GM18505 (cell line): ENCODE measurements at regions not wholly inside any gene's neighbourhood (a gene's known extent, or its start where the extent isn't known, plus 50 kb on each side); places are given as distances from the start of the nearest gene placed in this dataset.
"Not testable (repeated sequence)": the region's sequence is repeated elsewhere in the genome, so short reads cannot be mapped to it uniquely, and the experiment has no call there.

Experiments
- ATAC-seq: cut with Tn5 transposase; IDR thresholded peaks from one replicate; pipeline ENCODE4 v1.9.1; 2021; ENCODE audit not compliant: unreplicated experiment
- POLR2A ChIP-seq: IDR thresholded peaks from 4 replicates; pipeline ENCODE4 v1.6.1; 2011; ENCODE audit warnings: borderline replicate concordance; ENCODE audit not compliant: insufficient read depth, insufficient read length; ENCODE audit errors: extremely low read depth

- TF ChIP-seq POLR2A = peak; percentile 76
- peak; percentile 86 for ATAC-seq
Measured at GRCh38 chr17:30731210-30732132, 93.0 kb downstream of the CRLF3 start.

- ATAC-seq = not testable (repeated sequence)
Measured at GRCh38 chr17:30730837-30731209, 93.7 kb downstream of the CRLF3 start.

DNA sequence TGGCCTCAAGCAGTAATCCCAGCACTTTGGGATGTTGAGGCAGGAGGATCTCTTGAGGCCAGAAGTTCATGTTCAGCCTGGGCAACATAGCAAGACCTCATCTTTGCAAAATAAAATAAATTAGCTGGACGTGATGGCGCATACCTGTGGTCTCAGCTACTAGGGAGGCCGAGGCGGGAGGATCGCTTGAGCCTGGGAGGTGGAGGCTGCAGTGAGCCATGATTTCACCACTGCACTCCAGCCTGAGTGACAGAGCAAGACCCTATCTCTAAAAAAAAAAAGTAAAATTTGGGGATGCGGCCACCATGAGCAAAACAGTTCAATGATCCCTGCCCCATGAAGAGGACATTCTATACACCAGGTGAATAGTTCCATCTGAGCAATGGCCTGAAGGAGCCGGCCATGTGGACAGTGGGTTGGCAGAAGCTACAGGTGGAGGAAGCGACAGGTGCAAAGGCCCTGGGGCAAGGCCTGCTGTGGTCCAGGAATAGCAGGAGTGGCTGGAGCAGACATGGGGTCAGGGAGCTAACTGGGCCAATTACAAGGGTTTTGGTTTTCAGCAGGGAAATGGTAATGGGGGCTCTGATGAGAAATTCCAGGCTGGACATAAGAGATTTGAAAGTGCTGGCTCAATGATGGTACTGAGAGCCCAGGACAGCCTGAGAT is 94.2 kb downstream of the CRLF3 start:
- not testable (repeated sequence) for ATAC-seq

DNA sequence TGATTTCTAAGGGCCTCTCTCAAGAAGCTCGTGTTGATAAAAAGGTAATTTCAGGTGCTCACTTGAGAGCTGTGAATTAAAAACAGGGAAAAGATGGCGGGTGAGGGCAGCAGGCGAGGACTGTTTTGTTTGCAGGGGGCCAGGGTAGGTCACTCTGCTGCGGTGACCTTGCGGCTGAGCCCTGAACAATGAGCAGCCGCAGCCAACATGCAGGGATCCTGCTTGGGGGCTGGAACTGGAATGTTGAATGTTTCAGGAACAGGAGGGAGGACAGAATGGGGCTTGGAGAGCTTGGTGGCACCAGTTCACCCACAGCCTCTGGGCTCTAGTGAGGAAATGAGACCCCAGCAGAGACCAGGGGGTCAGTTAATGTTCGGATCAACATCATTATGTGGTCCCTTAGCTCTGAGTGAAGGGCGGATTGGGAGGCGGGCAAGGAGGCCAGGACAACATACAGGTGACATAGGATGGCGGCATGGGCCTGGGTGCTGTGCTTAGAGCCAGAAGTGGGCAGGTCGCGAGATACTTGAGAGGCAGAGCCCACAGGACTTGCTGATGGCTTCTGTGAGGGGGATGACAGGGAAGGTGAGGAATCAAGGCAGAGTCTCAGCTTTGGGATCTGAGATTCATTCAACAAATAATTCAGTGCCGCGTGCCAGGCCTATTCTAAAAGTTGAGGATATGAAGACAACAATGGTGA is 94.9 kb downstream of the CRLF3 start:
- not testable (repeated sequence) for ATAC-seq

GRCh38 chr17:30727517-30727916 is 97.0 kb downstream of the CRLF3 start:
- not testable (repeated sequence) for ATAC-seq

DNA sequence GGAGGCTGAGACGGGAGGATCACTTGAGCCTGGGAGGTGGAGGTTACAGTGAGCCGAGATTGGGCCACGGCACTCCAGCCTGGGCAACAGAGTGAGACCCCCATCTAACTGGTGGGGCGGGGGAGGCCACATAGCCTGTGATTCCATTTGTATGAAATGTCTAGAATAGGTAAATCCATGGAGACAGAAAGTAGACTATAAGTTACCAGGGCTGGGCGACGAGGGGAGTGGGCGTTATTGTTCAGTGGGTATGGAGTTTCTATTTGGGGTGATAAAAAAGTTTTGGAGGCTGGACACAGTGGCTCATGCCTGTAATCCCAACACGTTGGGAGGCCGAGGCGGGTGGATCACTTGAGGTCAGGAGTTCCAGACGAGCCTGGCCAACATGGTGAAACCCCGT is 97.8 kb downstream of the CRLF3 start:
- ATAC-seq = not testable (repeated sequence)

- ATAC-seq = not testable (repeated sequence)
Measured at GRCh38 chr17:30726310-30726709, 98.2 kb downstream of the CRLF3 start.

DNA sequence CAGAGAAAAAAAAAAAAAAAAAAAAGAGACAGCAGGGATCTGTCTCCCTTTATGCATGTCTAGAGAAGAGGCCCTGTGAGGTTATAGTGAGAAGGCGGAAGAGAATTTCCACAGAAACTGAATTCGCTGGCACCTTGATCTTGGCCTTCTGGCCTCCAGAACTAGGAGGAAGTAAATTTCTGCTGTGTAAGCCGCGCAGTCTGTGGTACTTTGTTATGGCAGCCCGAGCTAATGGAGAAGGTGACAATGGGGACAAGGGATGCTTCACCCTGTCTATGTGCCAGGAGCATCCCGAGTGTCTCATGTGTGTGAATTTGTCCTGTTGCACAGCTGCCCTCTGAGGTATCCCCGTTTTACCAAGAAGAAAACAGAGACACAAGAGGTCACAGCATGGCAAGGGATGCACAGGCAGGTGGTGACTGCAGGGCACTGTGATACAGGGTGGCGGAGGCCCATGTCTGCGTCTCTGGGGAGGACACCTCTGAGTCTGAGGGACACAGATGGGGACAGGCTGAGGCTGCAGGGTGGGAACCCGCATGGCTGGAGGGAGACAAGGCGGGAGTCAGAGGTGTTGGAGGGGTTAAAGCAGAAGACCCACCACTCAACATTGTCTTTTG is 100.3 kb downstream of the CRLF3 start:
- ATAC-seq = not testable (repeated sequence)

DNA sequence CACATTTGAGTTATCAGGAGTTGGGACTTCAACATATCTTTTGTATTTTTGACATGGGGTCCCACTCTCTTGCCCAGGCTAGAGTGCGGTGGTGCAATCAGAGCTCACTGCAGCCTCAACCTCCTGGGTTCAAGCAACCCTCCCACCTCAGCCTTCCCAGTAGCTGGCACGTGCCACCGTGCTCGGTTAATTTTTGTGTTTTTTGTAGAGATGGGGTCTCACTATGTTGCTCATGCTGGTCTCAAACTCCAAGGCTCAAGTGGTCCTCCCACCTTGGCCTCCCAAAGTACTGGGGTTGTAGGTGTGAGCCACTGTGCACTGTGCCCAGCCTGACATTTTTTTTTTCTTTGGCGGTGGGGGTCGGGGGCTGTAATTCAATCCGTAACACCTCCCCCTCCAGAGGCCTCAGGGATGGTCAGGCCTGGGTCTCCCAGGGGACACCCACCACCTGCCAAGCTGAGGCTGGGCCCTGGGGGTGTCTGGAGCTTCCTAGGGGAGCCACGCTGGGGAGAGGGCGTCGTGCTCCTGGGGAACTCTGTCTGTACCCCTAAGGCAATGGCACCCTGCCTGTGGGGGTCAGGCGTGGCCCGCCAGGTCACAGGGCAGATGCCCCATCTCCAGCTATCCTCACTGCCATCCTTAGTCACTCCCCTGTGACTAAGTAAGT is 102.2 kb downstream of the CRLF3 start:
- not testable (repeated sequence) for ATAC-seq

DNA sequence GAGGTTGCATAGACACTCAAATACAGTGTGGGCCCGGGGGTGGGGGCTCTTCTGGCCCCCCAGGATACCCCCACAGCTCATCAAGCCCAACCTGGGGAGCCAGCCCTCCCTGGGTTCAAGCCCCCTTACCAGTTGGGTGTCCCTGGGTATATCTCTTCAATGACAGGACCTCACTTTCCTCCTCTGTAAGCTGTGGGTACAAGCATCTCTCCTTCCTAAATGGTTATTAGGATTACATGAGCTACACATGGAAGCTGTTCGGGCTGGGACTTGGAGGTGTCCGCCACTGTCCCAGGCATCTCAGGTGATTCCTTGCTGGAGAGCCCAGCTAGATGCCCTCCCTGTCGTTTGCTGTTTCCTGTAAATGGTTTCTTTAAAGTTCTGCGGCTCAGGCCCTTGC is 103.5 kb downstream of the CRLF3 start:
- ATAC-seq = not testable (repeated sequence)

- no peak for TF ChIP-seq POLR2A
- no peak for ATAC-seq
Measured at GRCh38 chr17:30720013-30720471, 104.5 kb downstream of the CRLF3 start.

- not testable (repeated sequence) for ATAC-seq
Measured at GRCh38 chr17:30719131-30719973, 105.1 kb downstream of the CRLF3 start.

DNA sequence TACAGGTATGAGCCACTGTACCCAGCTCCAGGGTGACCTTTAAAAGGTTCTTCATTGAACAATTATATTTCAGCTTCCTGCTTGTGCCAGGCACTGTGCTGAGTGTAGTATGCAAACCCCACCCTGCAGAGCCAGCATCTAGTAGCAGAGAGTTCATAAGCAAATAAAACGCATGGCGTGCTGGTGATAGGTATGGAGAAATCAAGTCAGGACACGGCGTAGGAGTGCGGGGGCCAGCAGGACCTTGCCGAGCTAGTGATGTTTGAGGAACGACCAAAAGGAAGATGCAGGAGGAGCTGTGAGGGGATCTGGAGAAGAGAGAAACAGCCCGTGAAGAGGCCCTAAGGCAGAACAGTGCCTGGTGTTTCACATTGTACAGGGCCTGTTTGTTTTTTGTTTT is 105.8 kb downstream of the CRLF3 start:
- ATAC-seq = not testable (repeated sequence)

DNA sequence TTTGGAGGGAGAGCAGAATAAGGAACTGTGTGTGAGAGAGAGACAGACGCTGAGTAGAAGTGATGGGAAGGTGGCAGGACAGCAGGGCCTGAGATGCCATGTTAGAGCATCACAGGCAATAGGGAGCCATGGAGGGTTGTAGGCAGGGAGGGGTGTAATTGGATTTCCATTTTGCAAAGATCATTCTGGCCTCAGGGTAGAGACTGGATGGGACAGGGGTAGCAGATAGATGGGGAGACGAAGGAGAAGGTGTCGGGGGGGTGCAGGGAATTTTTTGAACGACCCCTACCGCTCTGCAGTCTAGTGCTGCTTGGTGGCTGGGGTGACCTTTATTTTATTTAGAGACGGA is 106.4 kb downstream of the CRLF3 start:
- ATAC-seq = not testable (repeated sequence)
